Esophagus muscularis mucosa (tissue), 4 donors: ENCODE measurements at regions not wholly inside any gene's neighbourhood (a gene's known extent, or its start where the extent isn't known, plus 50 kb on each side); places are given as distances from the start of the nearest gene placed in this dataset.

ENCODE experiments used
- DNase-seq: peaks from one replicate; pipeline ENCODE4 v3.0.0-alpha.2; 2017; ENCODE audit errors: extremely low spot score
- H3K27ac ChIP-seq, 4 donors: fragments of 200-600 bp; sonication (generic); replicated peaks in 1 of 4; 1 replicate in 3 of 4; 2 replicates in 1 of 4; pipeline ENCODE4 v1.5.1; 2016 to 2019; ENCODE audit warnings: mild to moderate bottlenecking in 1 of 4
- H3K27me3 ChIP-seq, 4 donors: fragments of 200-600 bp; sonication (generic); one replicate each; pipeline versions ENCODE4 v1.5.1 to v1.6.0; 2016 to 2019
- H3K36me3 ChIP-seq, 4 donors: fragments of 200-600 bp; sonication (generic); one replicate each; pipeline ENCODE4 v1.5.1; 2016 to 2019
- H3K4me1 ChIP-seq, 4 donors: fragments of 200-600 bp; sonication (generic); one replicate each; pipeline ENCODE4 v1.5.1; 2016 to 2019
- H3K4me3 ChIP-seq, 4 donors: fragments of 200-600 bp; sonication (generic); 1 replicate in 2 of 4; 2 replicates in 2 of 4; pipeline ENCODE4 v1.5.1; 2016 to 2019; ENCODE audit warnings: mild to moderate bottlenecking in 4 of 4, moderate library complexity in 1 of 4
- H3K9me3 ChIP-seq, 4 donors: fragments of 200-600 bp; sonication (generic); 1 replicate in 3 of 4; 2 replicates in 1 of 4; pipeline ENCODE4 v1.5.1; 2016 to 2019
- EP300 ChIP-seq: sonication (generic); formaldehyde crosslinking; IDR thresholded peaks from one replicate; pipeline ENCODE4 v1.6.1; 2017; ENCODE audit warnings: antibody characterized with exemption
- POLR2A ChIP-seq: fragments of 450-650 bp; IDR thresholded peaks from one replicate; pipeline ENCODE4 v1.6.1; 2017; ENCODE audit warnings: antibody characterized with exemption, moderate library complexity, mild to moderate bottlenecking, low read depth
- POLR2AphosphoS5 ChIP-seq, 2 donors: sonication (generic); formaldehyde crosslinking; IDR thresholded peaks; one replicate each; pipeline ENCODE4 v1.6.1; 2017; ENCODE audit warnings: antibody characterized with exemption in 2 of 2
- WGBS: methylation state at CpG from one replicate; pipeline ENCODE4 v1.1.5; 2018; 5-methylcytosine and 5-hydroxymethylcytosine counted together
- intact Hi-C: fragments of 100-400 bp; cut with DNase I; formaldehyde crosslinking; loops from one replicate; pipeline ENCODE4 v1.15.1; 2023
- TF ChIP-seq, protein P1 (sequence below), 3 experiments: fragments of 200-600 bp in 2 of 3; fragments of 450-650 bp in 1 of 3; sonication (generic) in 2 of 3; IDR thresholded peaks; one replicate each; pipeline ENCODE4 v1.5.1; 2017 to 2019; ENCODE audit warnings: antibody characterized with exemption in 3 of 3, mild to moderate bottlenecking in 2 of 3, moderate library complexity in 1 of 3

DNA sequence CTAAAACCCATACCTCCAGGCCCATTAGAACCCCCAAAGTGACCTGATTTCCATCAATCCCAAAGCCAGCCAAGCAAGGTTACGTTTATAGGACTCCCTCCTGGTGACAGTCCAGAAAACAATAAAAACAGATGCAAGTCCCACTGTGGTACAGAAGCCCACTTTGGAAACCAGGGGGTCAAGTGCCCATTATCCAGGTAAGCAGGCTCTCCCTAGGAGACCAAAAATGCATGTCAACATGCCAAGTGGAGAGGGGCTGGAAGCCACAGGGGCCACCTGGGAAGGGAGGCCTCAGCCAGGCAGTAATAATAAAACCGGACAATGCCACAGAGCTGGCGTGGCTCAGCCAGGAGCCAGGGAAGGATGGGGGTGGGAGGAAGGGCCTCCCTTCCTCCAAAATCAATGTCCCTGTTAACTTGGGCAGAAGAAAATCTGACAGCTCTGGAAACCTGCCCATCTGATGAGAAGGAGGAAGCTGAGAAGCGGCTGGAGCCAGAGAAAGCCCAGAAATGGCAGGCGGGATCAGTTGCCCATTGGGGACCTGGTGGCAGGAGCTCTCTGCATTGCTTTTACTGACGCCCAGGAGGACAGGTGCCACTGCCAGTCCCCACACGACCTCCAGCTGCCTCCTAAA lies 160.4 kb downstream of the ZIC5 start:
- H3K27ac ChIP-seq: no peak overlapping the region
- WGBS: 92% methylated on average over 7 of the region's 7 CpGs

DNA sequence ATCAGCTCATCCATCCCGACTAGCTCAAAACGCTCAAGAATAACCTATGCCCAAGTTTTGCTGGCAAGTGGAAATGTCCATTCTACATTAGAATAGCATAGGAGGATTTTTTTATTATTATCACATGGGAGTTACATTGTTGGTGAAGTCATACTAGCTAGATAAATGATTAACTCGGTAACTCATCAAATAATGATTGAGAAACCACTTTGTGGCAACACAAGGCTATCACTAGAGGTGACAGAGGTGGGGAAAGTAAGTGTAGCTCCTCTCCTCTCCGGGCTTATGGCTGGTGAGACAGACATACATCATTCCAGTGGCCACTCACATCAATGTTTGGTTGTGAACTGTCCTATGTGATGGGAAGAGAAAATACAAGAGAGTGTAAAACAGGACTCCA lies 161.6 kb downstream of the ZIC5 start:
- no peaks in the 10 kb centered on the region for H3K9me3 ChIP-seq
- H3K36me3 ChIP-seq: no peaks in the 10 kb centered on the region
- WGBS: 95% methylated on average over 4 of the region's 4 CpGs
- H3K4me3 ChIP-seq: no peak overlapping the region
- no peak overlapping the region for H3K27ac ChIP-seq
- intact Hi-C loops: no loop called here
- TF ChIP-seq POLR2AphosphoS5 (IDR thresholded peaks at IDR 0.05) (no peak), EP300 (no peak), POLR2A (no peak)
- TF ChIP-seq, protein P1, sequence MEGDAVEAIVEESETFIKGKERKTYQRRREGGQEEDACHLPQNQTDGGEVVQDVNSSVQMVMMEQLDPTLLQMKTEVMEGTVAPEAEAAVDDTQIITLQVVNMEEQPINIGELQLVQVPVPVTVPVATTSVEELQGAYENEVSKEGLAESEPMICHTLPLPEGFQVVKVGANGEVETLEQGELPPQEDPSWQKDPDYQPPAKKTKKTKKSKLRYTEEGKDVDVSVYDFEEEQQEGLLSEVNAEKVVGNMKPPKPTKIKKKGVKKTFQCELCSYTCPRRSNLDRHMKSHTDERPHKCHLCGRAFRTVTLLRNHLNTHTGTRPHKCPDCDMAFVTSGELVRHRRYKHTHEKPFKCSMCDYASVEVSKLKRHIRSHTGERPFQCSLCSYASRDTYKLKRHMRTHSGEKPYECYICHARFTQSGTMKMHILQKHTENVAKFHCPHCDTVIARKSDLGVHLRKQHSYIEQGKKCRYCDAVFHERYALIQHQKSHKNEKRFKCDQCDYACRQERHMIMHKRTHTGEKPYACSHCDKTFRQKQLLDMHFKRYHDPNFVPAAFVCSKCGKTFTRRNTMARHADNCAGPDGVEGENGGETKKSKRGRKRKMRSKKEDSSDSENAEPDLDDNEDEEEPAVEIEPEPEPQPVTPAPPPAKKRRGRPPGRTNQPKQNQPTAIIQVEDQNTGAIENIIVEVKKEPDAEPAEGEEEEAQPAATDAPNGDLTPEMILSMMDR (IDR thresholded peaks at IDR 0.05): no peak
- no peaks in the 10 kb centered on the region for H3K27me3 ChIP-seq
- no peak for DNase-seq
- H3K4me1 ChIP-seq: no peaks in the 10 kb centered on the region

More for the DNA sequence above, 160.4 kb downstream of the ZIC5 start:
- DNase-seq: no peak
- H3K36me3 ChIP-seq: no peaks in the 10 kb centered on the region
- no peaks in the 10 kb centered on the region for H3K9me3 ChIP-seq
- H3K27me3 ChIP-seq: no peaks in the 10 kb centered on the region
- H3K4me3 ChIP-seq: no peak overlapping the region
- H3K4me1 ChIP-seq: no peaks in the 10 kb centered on the region
- TF ChIP-seq EP300 (no peak), POLR2AphosphoS5 (IDR thresholded peaks at IDR 0.05) (no peak), POLR2A (no peak)
- TF ChIP-seq, protein P1 (IDR thresholded peaks at IDR 0.05): no peak
- intact Hi-C loops: no loop called here

DNA sequence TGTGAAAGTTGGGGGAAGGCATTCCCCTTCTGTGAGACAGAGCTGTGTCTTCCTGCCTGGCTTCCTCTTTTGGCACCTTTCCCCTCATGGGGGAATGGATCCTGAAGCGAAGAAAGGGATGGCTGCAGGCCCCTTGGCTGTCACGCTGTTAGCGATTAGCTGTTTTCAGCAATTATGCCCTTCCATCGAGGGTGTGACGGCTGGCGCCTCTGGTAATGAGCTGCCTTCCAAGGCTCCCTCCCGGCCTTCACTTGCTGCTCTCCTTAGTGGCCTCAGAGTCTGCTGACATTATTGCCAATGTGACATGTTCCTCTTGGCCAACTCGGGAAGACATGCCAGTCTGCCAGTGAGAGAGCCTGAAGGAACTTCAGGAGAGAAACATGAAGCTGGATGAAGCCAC lies 162.1 kb downstream of the ZIC5 start:
- Histone ChIP-seq H3K4me3 (no peak overlapping the region), H3K27ac (no peak overlapping the region), H3K4me1 (no peaks in the 10 kb centered on the region), H3K36me3 (no peaks in the 10 kb centered on the region), H3K9me3 (no peaks in the 10 kb centered on the region), H3K27me3 (no peaks in the 10 kb centered on the region)
- intact Hi-C loops: no loop called here
- TF ChIP-seq POLR2AphosphoS5 (IDR thresholded peaks at IDR 0.05): no peak
- WGBS: 59% methylated on average over 8 of the region's 8 CpGs
- no peak for DNase-seq

DNA sequence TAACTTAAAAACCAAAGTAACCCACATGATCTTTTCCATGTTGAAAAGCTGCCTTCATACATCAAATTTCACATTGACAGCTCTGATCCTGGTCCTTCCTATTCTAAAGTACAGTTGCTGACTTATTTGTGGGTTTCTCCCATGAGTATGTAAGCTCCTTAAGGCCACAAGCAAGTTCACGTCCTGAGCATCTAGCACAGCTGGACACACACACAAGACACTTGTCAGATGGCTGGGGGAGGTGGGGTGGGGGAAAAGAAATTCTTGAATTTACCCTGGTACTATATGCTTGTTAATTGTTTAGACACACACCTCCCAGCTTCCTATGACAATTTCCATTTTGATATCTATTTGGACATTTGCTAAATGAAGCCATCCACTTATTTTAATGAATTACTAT lies 162.8 kb downstream of the ZIC5 start:
- no peaks in the 10 kb centered on the region for H3K9me3 ChIP-seq
- TF ChIP-seq EP300 (no peak), POLR2A (no peak), POLR2AphosphoS5 (IDR thresholded peaks at IDR 0.05) (no peak)
- TF ChIP-seq, protein P1 (IDR thresholded peaks at IDR 0.05): no peak
- intact Hi-C loops: no loop called here
- 0% methylated on average over 1 of the region's 1 CpG for WGBS
- no peak for DNase-seq
- H3K36me3 ChIP-seq: no peaks in the 10 kb centered on the region
- H3K4me1 ChIP-seq: no peaks in the 10 kb centered on the region
- no peak overlapping the region for H3K4me3 ChIP-seq
- H3K27ac ChIP-seq: no peak overlapping the region
- no peaks in the 10 kb centered on the region for H3K27me3 ChIP-seq

DNA sequence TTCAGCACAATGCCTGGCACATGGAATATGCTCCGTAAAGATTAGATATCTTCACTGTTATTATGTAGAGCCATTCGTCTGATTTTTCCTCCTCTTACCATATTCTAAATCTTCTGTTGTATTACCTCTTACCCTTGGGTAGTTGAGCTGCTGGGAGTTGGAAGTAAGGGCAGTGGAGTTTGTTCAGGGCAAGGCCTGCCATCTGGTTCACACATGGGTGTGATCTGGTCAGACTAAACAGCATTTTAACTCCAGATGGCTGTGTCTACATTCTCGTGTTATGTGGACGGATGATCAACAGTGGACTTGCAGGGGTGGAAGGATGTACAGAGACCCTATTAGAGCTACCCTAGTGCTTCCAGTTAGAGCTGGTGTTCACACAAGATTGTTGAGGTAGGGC lies 164.9 kb downstream of the ZIC5 start:
- Histone ChIP-seq H3K4me1 (no peaks in the 10 kb centered on the region), H3K4me3 (no peak overlapping the region), H3K27ac (no peak overlapping the region), H3K9me3 (no peaks in the 10 kb centered on the region), H3K27me3 (no peaks in the 10 kb centered on the region), H3K36me3 (no peaks in the 10 kb centered on the region)
- TF ChIP-seq, protein P1 (IDR thresholded peaks at IDR 0.05): no peak
- TF ChIP-seq POLR2AphosphoS5 (IDR thresholded peaks at IDR 0.05) (no peak), POLR2A (no peak), EP300 (no peak)
- intact Hi-C loops: no loop called here
- WGBS: 87% methylated on average over 4 of the region's 4 CpGs
- DNase-seq: no peak
